Astrocyte (in vitro differentiated cells and primary cell): ENCODE measurements at regions not wholly inside any gene's neighbourhood (a gene's known extent, or its start where the extent isn't known, plus 50 kb on each side); places are given as distances from the start of the nearest gene placed in this dataset.

Experiments used
- EZH2 ChIP-seq: IDR thresholded peaks from 2 replicates; pipeline ENCODE4 v1.6.1; 2012; ENCODE audit warnings: mild to moderate bottlenecking, low read length, inconsistent platforms; ENCODE audit not compliant: insufficient read depth
- TF ChIP-seq, protein P1 (sequence below): IDR thresholded peaks from 2 replicates; pipeline ENCODE4 v1.5.1; 2011; ENCODE audit warnings: low read depth, mild to moderate bottlenecking, inconsistent platforms, low read length, moderate library complexity; ENCODE audit not compliant: insufficient read depth

DNA sequence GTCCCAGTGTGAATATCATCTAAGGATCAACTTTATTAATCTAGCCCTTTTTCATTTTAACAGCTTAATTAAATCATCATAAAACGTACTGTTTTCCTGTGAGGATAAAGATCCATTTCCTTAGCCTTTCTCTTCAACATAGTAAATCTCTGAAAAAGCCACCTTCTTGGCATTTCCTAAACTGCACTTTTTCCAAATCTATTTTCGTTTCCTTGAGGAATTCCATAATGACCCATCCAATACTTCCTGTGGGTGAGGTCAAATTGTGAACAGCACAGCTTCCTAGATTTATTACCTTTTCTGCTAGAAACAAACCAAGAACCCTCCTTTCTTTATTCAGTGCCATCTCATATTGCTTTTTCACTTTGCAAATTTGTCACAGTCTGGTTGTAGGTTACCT, 129.4 kb upstream of the CNTN4 start:
- TF ChIP-seq, protein P1, sequence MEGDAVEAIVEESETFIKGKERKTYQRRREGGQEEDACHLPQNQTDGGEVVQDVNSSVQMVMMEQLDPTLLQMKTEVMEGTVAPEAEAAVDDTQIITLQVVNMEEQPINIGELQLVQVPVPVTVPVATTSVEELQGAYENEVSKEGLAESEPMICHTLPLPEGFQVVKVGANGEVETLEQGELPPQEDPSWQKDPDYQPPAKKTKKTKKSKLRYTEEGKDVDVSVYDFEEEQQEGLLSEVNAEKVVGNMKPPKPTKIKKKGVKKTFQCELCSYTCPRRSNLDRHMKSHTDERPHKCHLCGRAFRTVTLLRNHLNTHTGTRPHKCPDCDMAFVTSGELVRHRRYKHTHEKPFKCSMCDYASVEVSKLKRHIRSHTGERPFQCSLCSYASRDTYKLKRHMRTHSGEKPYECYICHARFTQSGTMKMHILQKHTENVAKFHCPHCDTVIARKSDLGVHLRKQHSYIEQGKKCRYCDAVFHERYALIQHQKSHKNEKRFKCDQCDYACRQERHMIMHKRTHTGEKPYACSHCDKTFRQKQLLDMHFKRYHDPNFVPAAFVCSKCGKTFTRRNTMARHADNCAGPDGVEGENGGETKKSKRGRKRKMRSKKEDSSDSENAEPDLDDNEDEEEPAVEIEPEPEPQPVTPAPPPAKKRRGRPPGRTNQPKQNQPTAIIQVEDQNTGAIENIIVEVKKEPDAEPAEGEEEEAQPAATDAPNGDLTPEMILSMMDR: no peak
- no peak for TF ChIP-seq EZH2
